Hepatocyte (in vitro differentiated cells): ENCODE measurements at regions not wholly inside any gene's neighbourhood (a gene's known extent, or its start where the extent isn't known, plus 50 kb on each side); places are given as distances from the start of the nearest gene placed in this dataset.

Source experiments
- EZH2 ChIP-seq: fragments of 200-600 bp; sonication (generic); IDR thresholded peaks from 2 replicates; pipeline ENCODE4 v1.6.1; 2016; ENCODE audit warnings: antibody characterized with exemption, mild to moderate bottlenecking, borderline replicate concordance
- EZH2phosphoT487 ChIP-seq: fragments of 200-600 bp; sonication (generic); IDR thresholded peaks from one replicate; pipeline ENCODE4 v1.6.1; 2018; ENCODE audit warnings: antibody characterized with exemption, mild to moderate bottlenecking, low read depth, moderate library complexity; ENCODE audit not compliant: unreplicated experiment, severe bottlenecking
- TF ChIP-seq, protein P1 (sequence below): fragments of 200-600 bp; sonication (generic); IDR thresholded peaks from 2 replicates; pipeline ENCODE4 v1.5.1; 2016; ENCODE audit warnings: antibody characterized with exemption, mild to moderate bottlenecking; ENCODE audit not compliant: poor library complexity

DNA sequence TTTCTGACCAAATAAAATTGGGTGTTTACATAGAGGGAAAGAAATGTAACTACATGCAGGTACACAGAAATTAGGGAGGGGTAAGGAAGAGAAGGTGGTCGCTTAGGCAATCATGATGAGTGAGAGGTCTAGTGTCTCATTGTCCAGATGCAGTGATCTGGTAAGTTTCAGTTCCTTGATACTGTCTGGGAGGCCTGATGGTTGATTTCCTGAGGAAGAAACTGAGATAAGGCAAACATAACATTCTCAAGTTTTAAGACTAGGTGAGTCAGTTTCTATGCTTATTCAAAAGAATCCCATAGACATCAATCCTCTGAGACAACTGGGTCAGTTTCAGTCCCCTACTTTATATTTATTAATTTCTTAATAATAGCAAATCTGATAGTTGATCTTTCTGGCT is 843.3 kb upstream of the CDH10 start:
- TF ChIP-seq, protein P1, sequence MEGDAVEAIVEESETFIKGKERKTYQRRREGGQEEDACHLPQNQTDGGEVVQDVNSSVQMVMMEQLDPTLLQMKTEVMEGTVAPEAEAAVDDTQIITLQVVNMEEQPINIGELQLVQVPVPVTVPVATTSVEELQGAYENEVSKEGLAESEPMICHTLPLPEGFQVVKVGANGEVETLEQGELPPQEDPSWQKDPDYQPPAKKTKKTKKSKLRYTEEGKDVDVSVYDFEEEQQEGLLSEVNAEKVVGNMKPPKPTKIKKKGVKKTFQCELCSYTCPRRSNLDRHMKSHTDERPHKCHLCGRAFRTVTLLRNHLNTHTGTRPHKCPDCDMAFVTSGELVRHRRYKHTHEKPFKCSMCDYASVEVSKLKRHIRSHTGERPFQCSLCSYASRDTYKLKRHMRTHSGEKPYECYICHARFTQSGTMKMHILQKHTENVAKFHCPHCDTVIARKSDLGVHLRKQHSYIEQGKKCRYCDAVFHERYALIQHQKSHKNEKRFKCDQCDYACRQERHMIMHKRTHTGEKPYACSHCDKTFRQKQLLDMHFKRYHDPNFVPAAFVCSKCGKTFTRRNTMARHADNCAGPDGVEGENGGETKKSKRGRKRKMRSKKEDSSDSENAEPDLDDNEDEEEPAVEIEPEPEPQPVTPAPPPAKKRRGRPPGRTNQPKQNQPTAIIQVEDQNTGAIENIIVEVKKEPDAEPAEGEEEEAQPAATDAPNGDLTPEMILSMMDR, result no peak
- TF ChIP-seq EZH2, result no peak
- no peak for TF ChIP-seq EZH2phosphoT487
